Mucosa of rectum (tissue), 2 donors: ENCODE measurements at regions not wholly inside any gene's neighbourhood (a gene's known extent, or its start where the extent isn't known, plus 50 kb on each side); places are given as distances from the start of the nearest gene placed in this dataset.
"Not testable (repeated sequence)": the region's sequence is repeated elsewhere in the genome, so short reads cannot be mapped to it uniquely, and the experiment has no call there.

ENCODE experiments used
- H3K27ac ChIP-seq, 2 donors: one replicate each; pipeline ENCODE4 v1.7.0; 2013; ENCODE audit warnings: inconsistent platforms in 2 of 2, low read depth in 2 of 2, low read length in 2 of 2
- H3K27me3 ChIP-seq, 2 donors: one replicate each; pipeline ENCODE4 v1.7.0; 2013; ENCODE audit warnings: low read length in 2 of 2; ENCODE audit not compliant: control insufficient read depth in 2 of 2, insufficient read depth in 2 of 2
- H3K36me3 ChIP-seq, 2 donors: one replicate each; pipeline ENCODE4 v1.7.0; 2013; ENCODE audit warnings: low read length in 2 of 2; ENCODE audit not compliant: control insufficient read depth in 2 of 2, insufficient read depth in 2 of 2
- H3K4me1 ChIP-seq, 2 donors: one replicate each; pipeline ENCODE4 v1.7.0; 2013; ENCODE audit warnings: low read length in 2 of 2, mild to moderate bottlenecking in 1 of 2; ENCODE audit not compliant: control insufficient read depth in 2 of 2, insufficient read depth in 2 of 2
- H3K4me3 ChIP-seq, 2 donors: one replicate each; pipeline ENCODE4 v1.7.0; 2013; ENCODE audit warnings: low read length in 2 of 2
- H3K9ac ChIP-seq, 2 donors: one replicate each; pipeline ENCODE4 v1.7.0; 2013; ENCODE audit warnings: low read length in 2 of 2, low read depth in 1 of 2, mild to moderate bottlenecking in 1 of 2
- H3K9me3 ChIP-seq, 2 donors: one replicate each; pipeline ENCODE4 v1.7.0; 2013; ENCODE audit warnings: low read length in 2 of 2; ENCODE audit not compliant: control insufficient read depth in 2 of 2
- donor health status: healthy.
- donor health status: Normal muscosa, but diverticular disease.

- Histone ChIP-seq H3K9me3 (no peaks in the 10 kb centered on the region), H3K27me3 (no peaks in the 10 kb centered on the region), H3K9ac (no peak overlapping the region), H3K36me3 (no peaks in the 10 kb centered on the region), H3K4me3 (no peak overlapping the region), H3K27ac (no peak overlapping the region), H3K4me1 (no peaks in the 10 kb centered on the region)
Measured at GRCh38 chr3:14057701-14058100, 67.0 kb downstream of the CHCHD4 start.

- Histone ChIP-seq H3K4me3 (no peak overlapping the region), H3K4me1 (no peaks in the 10 kb centered on the region), H3K36me3 (no peaks in the 10 kb centered on the region), H3K9me3 (no peaks in the 10 kb centered on the region), H3K27me3 (peaks cover 0 to 5% of the 10 kb centered on the region in 2 donors), H3K27ac (no peak overlapping the region), H3K9ac (no peak overlapping the region)
Measured at GRCh38 chr3:14047841-14048240, 76.8 kb downstream of the CHCHD4 start.

GRCh38 chr3:14047027-14047426 lies 77.6 kb downstream of the CHCHD4 start:
- no peaks in the 10 kb centered on the region for H3K4me1 ChIP-seq
- peaks cover 0 to 5% of the 10 kb centered on the region in 2 donors for H3K27me3 ChIP-seq
- no peak overlapping the region for H3K9ac ChIP-seq
- no peak overlapping the region for H3K27ac ChIP-seq
- no peaks in the 10 kb centered on the region for H3K36me3 ChIP-seq
- no peaks in the 10 kb centered on the region for H3K9me3 ChIP-seq
- no peak overlapping the region for H3K4me3 ChIP-seq

GRCh38 chr3:14042680-14043079 lies 82.0 kb downstream of the CHCHD4 start:
- H3K4me3 ChIP-seq, result no peak overlapping the region
- H3K27me3 ChIP-seq, result peaks cover 0 to 5% of the 10 kb centered on the region in 2 donors
- H3K36me3 ChIP-seq, result no peaks in the 10 kb centered on the region
- no peaks in the 10 kb centered on the region for H3K4me1 ChIP-seq
- no peaks in the 10 kb centered on the region for H3K9me3 ChIP-seq
- H3K9ac ChIP-seq, result no peak overlapping the region
- H3K27ac ChIP-seq, result no peak overlapping the region

GRCh38 chr3:14039149-14039548 lies 85.5 kb downstream of the CHCHD4 start:
- Histone ChIP-seq H3K4me1 (no peaks in the 10 kb centered on the region), H3K36me3 (no peaks in the 10 kb centered on the region), H3K9ac (no peak overlapping the region), H3K27ac (no peak overlapping the region), H3K4me3 (no peak overlapping the region), H3K27me3 (no peaks in the 10 kb centered on the region), H3K9me3 (no peaks in the 10 kb centered on the region)

- H3K9ac ChIP-seq, result no peak overlapping the region
- H3K4me1 ChIP-seq, result no peaks in the 10 kb centered on the region
- H3K4me3 ChIP-seq, result no peak overlapping the region
- no peak overlapping the region for H3K27ac ChIP-seq
- no peaks in the 10 kb centered on the region for H3K36me3 ChIP-seq
- H3K9me3 ChIP-seq, result no peaks in the 10 kb centered on the region
- H3K27me3 ChIP-seq, result no peaks in the 10 kb centered on the region
Measured at GRCh38 chr3:14037211-14037610, 87.5 kb downstream of the CHCHD4 start.

GRCh38 chr3:14033023-14033422 lies 91.6 kb downstream of the CHCHD4 start:
- no peak overlapping the region for H3K4me3 ChIP-seq
- H3K4me1 ChIP-seq, result no peaks in the 10 kb centered on the region
- H3K9ac ChIP-seq, result no peak overlapping the region
- no peaks in the 10 kb centered on the region for H3K27me3 ChIP-seq
- no peak overlapping the region for H3K27ac ChIP-seq
- H3K36me3 ChIP-seq, result no peaks in the 10 kb centered on the region
- no peaks in the 10 kb centered on the region for H3K9me3 ChIP-seq

- no peaks in the 10 kb centered on the region for H3K36me3 ChIP-seq
- no peak overlapping the region for H3K9ac ChIP-seq
- no peaks in the 10 kb centered on the region for H3K4me1 ChIP-seq
- no peak overlapping the region for H3K27ac ChIP-seq
- no peaks in the 10 kb centered on the region for H3K27me3 ChIP-seq
- H3K9me3 ChIP-seq, result no peaks in the 10 kb centered on the region
- no peak overlapping the region for H3K4me3 ChIP-seq
Measured at GRCh38 chr3:14031271-14031670, 93.4 kb downstream of the CHCHD4 start.

- H3K4me1 ChIP-seq, H3K9me3 ChIP-seq, H3K27me3 ChIP-seq, H3K27ac ChIP-seq, H3K36me3 ChIP-seq, H3K4me3 ChIP-seq, H3K9ac ChIP-seq: not testable (repeated sequence)
Measured at GRCh38 chr3:14029390-14029995, 95.2 kb downstream of the CHCHD4 start.

GRCh38 chr3:14028122-14028521 lies 96.5 kb downstream of the CHCHD4 start:
- not testable (repeated sequence) for H3K4me3 ChIP-seq, H3K9ac ChIP-seq, H3K9me3 ChIP-seq, H3K27ac ChIP-seq, H3K36me3 ChIP-seq, H3K27me3 ChIP-seq, H3K4me1 ChIP-seq

GRCh38 chr3:14019459-14019858 lies 105.2 kb downstream of the CHCHD4 start:
- H3K36me3 ChIP-seq, result no peaks in the 10 kb centered on the region
- no peaks in the 10 kb centered on the region for H3K4me1 ChIP-seq
- H3K9me3 ChIP-seq, result peaks cover 0 to 2% of the 10 kb centered on the region in 2 donors
- no peaks in the 10 kb centered on the region for H3K27me3 ChIP-seq
- no peak overlapping the region for H3K27ac ChIP-seq
- H3K9ac ChIP-seq, result no peak overlapping the region
- no peak overlapping the region for H3K4me3 ChIP-seq
